SK-N-SH (cell line): ENCODE measurements at regions not wholly inside any gene's neighbourhood (a gene's known extent, or its start where the extent isn't known, plus 50 kb on each side); places are given as distances from the start of the nearest gene placed in this dataset.
"Not testable (repeated sequence)": the region's sequence is repeated elsewhere in the genome, so short reads cannot be mapped to it uniquely, and the experiment has no call there.

Source experiments
- CTCF ChIA-PET: fragments of 300-600, 350-600 bp; formaldehyde crosslinking; extraction: SDS; loops from one replicate; lab custom pipeline; 2021; lab: Yijun Ruan, JAX
- POLR2A ChIA-PET: fragments of 350-600 bp; sonication (Branson Sonifier 250); formaldehyde crosslinking; extraction: SDS; loops from one replicate; lab custom pipeline; 2020; ENCODE audit warnings: antibody characterized with exemption, inconsistent platforms; lab: Yijun Ruan, JAX
- DNase-seq: peaks from one replicate; pipeline ENCODE4 v3.0.0; 2012
- H2AFZ ChIP-seq: fragments of 200-600 bp; sonication (generic); 2 replicates; pipeline ENCODE4 v1.8.1; 2016; ENCODE audit warnings: antibody characterized with exemption, mild to moderate bottlenecking, low read depth
- H3F3A ChIP-seq: fragments of 200-600 bp; sonication (generic); replicated peaks from 2 replicates; pipeline ENCODE3; 2016; ENCODE audit warnings: antibody characterized with exemption, mild to moderate bottlenecking; ENCODE audit not compliant: insufficient read depth
- H3K27ac ChIP-seq, 2 experiments: fragments of 200-500 bp in 1 of 2; fragments of 200-600 bp in 1 of 2; sonication (Bioruptor generic) in 1 of 2; sonication (generic), shearing (Covaris generic) in 1 of 2; 2 replicates each; pipeline versions ENCODE4 v1.5.1 to v1.6.1; 2014 to 2016; ENCODE audit warnings: low read depth in 2 of 2, inconsistent platforms in 1 of 2, low read length in 1 of 2, mild to moderate bottlenecking in 1 of 2, mixed read lengths in 1 of 2
- H3K27me3 ChIP-seq: fragments of 200-600 bp; sonication (generic), shearing (Covaris generic); 2 replicates; pipeline ENCODE4 v1.6.1; 2016; ENCODE audit warnings: mixed run types; ENCODE audit not compliant: insufficient read depth
- H3K36me3 ChIP-seq, 2 experiments: fragments of 200-500 bp in 1 of 2; fragments of 200-600 bp in 1 of 2; sonication (Bioruptor generic) in 1 of 2; sonication (generic) in 1 of 2; replicated peaks in 1 of 2; 2 replicates each; pipeline versions ENCODE3 to v1.5.1; 2014 to 2016; ENCODE audit warnings: low read length in 1 of 2, mild to moderate bottlenecking in 1 of 2; ENCODE audit not compliant: insufficient read depth in 2 of 2, control insufficient read depth in 1 of 2
- H3K4me1 ChIP-seq, 2 experiments: fragments of 200-500 bp in 1 of 2; fragments of 200-600 bp in 1 of 2; sonication (Bioruptor generic) in 1 of 2; sonication (generic), shearing (Covaris generic) in 1 of 2; 2 replicates each; pipeline versions ENCODE4 v1.5.1 to v1.6.1; 2014 to 2016; ENCODE audit warnings: low read depth in 1 of 2, low read length in 1 of 2, mixed run types in 1 of 2; ENCODE audit not compliant: insufficient read depth in 2 of 2, control insufficient read depth in 1 of 2
- H3K4me2 ChIP-seq: fragments of 200-600 bp; sonication (generic), shearing (Covaris generic); 2 replicates; pipeline ENCODE4 v1.6.1; 2017; ENCODE audit warnings: mixed run types
- H3K4me3 ChIP-seq, 2 experiments: fragments of 200-500 bp in 1 of 2; fragments of 200-600 bp in 1 of 2; sonication (Bioruptor generic) in 1 of 2; sonication (generic), shearing (Covaris generic) in 1 of 2; 2 replicates each; pipeline versions ENCODE4 v1.5.1 to v1.8.1; 2014 to 2016; ENCODE audit warnings: low read depth in 2 of 2, inconsistent platforms in 1 of 2, low read length in 1 of 2, mild to moderate bottlenecking in 1 of 2, mixed read lengths in 1 of 2, moderate library complexity in 1 of 2
- H3K79me2 ChIP-seq: fragments of 200-600 bp; sonication (generic); 2 replicates; pipeline ENCODE4 v1.8.1; 2017; ENCODE audit warnings: mild to moderate bottlenecking; ENCODE audit not compliant: insufficient read depth
- H3K9ac ChIP-seq: fragments of 200-600 bp; sonication (generic); 2 replicates; pipeline ENCODE4 v1.6.1; 2017; ENCODE audit warnings: mixed run types
- H3K9me2 ChIP-seq: fragments of 200-600 bp; sonication (generic); 2 replicates; pipeline ENCODE4 v1.6.1; 2017; ENCODE audit warnings: mixed run types
- H3K9me3 ChIP-seq: fragments of 200-600 bp; sonication (generic); 2 replicates; pipeline ENCODE4 v1.6.1; 2017; ENCODE audit warnings: mixed run types, mild to moderate bottlenecking, moderate library complexity
- H4K20me1 ChIP-seq: fragments of 200-600 bp; sonication (generic); 2 replicates; pipeline ENCODE4 v1.6.1; 2017; ENCODE audit warnings: mild to moderate bottlenecking, mixed run types; ENCODE audit not compliant: insufficient read depth
- CHD2 ChIP-seq: fragments of 150-350 bp; IDR thresholded peaks from 2 replicates; pipeline ENCODE4 v1.6.1; 2018; ENCODE audit warnings: low read length; ENCODE audit not compliant: partially characterized antibody
- FOXJ3 ChIP-seq: sonication (generic); formaldehyde crosslinking; IDR thresholded peaks from 2 replicates; pipeline ENCODE4 v1.5.1; 2020; ENCODE audit warnings: mild to moderate bottlenecking, missing genetic modification reagents
- FOXM1 ChIP-seq: IDR thresholded peaks from 2 replicates; pipeline ENCODE4 v1.4.0; 2012; ENCODE audit warnings: low read depth, mild to moderate bottlenecking
- JUND ChIP-seq: IDR thresholded peaks from 2 replicates; pipeline ENCODE4 v1.4.0; 2012
- MXI1 ChIP-seq: IDR thresholded peaks from 2 replicates; pipeline ENCODE4 v1.6.1; 2012; ENCODE audit warnings: mild to moderate bottlenecking, low read depth, low read length, improper control_type of control experiment
- NFIC ChIP-seq: IDR thresholded peaks from 2 replicates; pipeline ENCODE4 v1.4.0; 2012; ENCODE audit warnings: borderline replicate concordance
- NRF1 ChIP-seq: IDR thresholded peaks from 2 replicates; pipeline ENCODE4 v1.6.1; 2012; ENCODE audit warnings: low read depth, mild to moderate bottlenecking, low read length
- RFX5 ChIP-seq: IDR thresholded peaks from 2 replicates; pipeline ENCODE4 v1.6.1; 2012; ENCODE audit warnings: mild to moderate bottlenecking, improper control_type of control experiment, low read length
- TAF1 ChIP-seq: IDR thresholded peaks from 2 replicates; pipeline ENCODE4 v1.6.1; 2012; ENCODE audit warnings: low read depth, mild to moderate bottlenecking, low read length, moderate library complexity, borderline replicate concordance
- TCF12 ChIP-seq: IDR thresholded peaks from 2 replicates; pipeline ENCODE4 v1.4.0; 2012
- TEAD4 ChIP-seq: IDR thresholded peaks from 2 replicates; pipeline ENCODE4 v1.4.0; 2012; ENCODE audit warnings: mild to moderate bottlenecking, borderline replicate concordance; ENCODE audit not compliant: insufficient read depth
- USF2 ChIP-seq: fragments of 150-350 bp; IDR thresholded peaks from 2 replicates; pipeline ENCODE4 v1.6.1; 2017; ENCODE audit warnings: antibody characterized with exemption, low read length, low read depth, borderline replicate concordance
- WGBS: methylation state at CpG from one replicate; pipeline ENCODE4 v1.1.6; 2017; ENCODE audit warnings: low lambda C conversion rate; 5-methylcytosine and 5-hydroxymethylcytosine counted together
- TF ChIP-seq, protein P1 (sequence below): IDR thresholded peaks from 2 replicates; pipeline ENCODE4 v1.4.0; 2012; ENCODE audit warnings: low read depth
- TF ChIP-seq, protein P2 (sequence below): IDR thresholded peaks from 2 replicates; pipeline ENCODE4 v1.6.1; 2012; ENCODE audit warnings: mild to moderate bottlenecking, low read depth, low read length, moderate library complexity
- TF ChIP-seq, protein P3 (sequence below): IDR thresholded peaks from 2 replicates; pipeline ENCODE4 v1.4.0; 2012; ENCODE audit warnings: low read depth, borderline replicate concordance
- TF ChIP-seq, protein P4 (sequence below): IDR thresholded peaks from 2 replicates; pipeline ENCODE4; 2012

DNA sequence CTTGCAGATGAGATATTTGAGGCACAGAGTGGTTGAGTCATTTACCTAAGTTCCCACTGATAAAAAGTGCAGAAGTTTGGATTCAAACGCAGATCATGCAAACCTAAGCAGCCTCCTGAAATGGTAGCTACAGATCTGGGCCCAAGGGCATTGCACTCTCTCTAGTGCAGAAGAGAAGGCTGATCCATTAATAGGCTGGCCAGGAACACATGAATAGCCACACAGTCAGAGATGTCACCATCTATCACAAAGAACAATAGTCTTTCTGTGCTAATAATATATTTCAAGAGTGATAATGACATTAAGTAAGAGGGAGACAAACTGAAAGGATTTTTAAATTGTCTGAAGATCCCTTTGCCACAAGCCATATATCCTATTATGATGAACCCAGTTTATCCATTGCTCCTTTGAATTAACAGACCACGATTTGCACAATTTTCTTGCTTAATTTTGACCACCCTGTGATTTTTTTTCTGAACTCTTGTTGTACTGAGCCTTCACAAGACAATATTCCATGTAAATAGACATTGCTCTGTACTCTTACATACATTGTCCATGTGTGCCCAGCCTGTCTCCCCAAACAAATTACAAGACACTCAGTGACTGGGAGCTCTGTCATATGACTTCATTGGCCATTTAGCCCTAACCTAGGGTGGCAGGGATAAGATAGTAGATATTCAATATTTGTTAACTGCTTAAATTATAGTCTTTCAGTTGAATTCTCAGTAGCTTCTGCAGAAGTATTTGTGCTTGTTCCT is 112.4 kb upstream of the RBPJ start:
- H3K36me3 ChIP-seq = no peaks in the 10 kb centered on the region
- H3K9me2 ChIP-seq = no peaks in the 10 kb centered on the region
- no peaks in the 10 kb centered on the region for H3K9me3 ChIP-seq
- H2AFZ ChIP-seq = no peak overlapping the region
- POLR2A ChIA-PET = no interaction called here
- H4K20me1 ChIP-seq = no peaks in the 10 kb centered on the region
- CTCF ChIA-PET = no interaction called here
- DNase-seq = no peak
- H3K4me1 ChIP-seq = no peaks in the 10 kb centered on the region
- H3K27me3 ChIP-seq = peaks cover 23% of the 10 kb centered on the region; the same call in 1 of the 2 replicates
- H3K79me2 ChIP-seq = no peaks in the 10 kb centered on the region
- no peak for TF ChIP-seq TCF12
- TF ChIP-seq, protein P1, sequence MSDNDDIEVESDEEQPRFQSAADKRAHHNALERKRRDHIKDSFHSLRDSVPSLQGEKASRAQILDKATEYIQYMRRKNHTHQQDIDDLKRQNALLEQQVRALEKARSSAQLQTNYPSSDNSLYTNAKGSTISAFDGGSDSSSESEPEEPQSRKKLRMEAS = no peak
- no peak for TF ChIP-seq JUND
- no peak for TF ChIP-seq FOXM1
- TF ChIP-seq MXI1 = no peak
- TF ChIP-seq, protein P2, sequence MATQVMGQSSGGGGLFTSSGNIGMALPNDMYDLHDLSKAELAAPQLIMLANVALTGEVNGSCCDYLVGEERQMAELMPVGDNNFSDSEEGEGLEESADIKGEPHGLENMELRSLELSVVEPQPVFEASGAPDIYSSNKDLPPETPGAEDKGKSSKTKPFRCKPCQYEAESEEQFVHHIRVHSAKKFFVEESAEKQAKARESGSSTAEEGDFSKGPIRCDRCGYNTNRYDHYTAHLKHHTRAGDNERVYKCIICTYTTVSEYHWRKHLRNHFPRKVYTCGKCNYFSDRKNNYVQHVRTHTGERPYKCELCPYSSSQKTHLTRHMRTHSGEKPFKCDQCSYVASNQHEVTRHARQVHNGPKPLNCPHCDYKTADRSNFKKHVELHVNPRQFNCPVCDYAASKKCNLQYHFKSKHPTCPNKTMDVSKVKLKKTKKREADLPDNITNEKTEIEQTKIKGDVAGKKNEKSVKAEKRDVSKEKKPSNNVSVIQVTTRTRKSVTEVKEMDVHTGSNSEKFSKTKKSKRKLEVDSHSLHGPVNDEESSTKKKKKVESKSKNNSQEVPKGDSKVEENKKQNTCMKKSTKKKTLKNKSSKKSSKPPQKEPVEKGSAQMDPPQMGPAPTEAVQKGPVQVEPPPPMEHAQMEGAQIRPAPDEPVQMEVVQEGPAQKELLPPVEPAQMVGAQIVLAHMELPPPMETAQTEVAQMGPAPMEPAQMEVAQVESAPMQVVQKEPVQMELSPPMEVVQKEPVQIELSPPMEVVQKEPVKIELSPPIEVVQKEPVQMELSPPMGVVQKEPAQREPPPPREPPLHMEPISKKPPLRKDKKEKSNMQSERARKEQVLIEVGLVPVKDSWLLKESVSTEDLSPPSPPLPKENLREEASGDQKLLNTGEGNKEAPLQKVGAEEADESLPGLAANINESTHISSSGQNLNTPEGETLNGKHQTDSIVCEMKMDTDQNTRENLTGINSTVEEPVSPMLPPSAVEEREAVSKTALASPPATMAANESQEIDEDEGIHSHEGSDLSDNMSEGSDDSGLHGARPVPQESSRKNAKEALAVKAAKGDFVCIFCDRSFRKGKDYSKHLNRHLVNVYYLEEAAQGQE = no peak
- no peak for TF ChIP-seq RFX5
- TF ChIP-seq, protein P3, sequence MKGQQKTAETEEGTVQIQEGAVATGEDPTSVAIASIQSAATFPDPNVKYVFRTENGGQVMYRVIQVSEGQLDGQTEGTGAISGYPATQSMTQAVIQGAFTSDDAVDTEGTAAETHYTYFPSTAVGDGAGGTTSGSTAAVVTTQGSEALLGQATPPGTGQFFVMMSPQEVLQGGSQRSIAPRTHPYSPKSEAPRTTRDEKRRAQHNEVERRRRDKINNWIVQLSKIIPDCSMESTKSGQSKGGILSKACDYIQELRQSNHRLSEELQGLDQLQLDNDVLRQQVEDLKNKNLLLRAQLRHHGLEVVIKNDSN = no peak
- TF ChIP-seq CHD2 = no peak
- no peak for TF ChIP-seq USF2
- no peak for TF ChIP-seq TEAD4
- no peak for TF ChIP-seq FOXJ3 (CRISPR knock-in tag)
- no peak for TF ChIP-seq NRF1
- TF ChIP-seq, protein P4, sequence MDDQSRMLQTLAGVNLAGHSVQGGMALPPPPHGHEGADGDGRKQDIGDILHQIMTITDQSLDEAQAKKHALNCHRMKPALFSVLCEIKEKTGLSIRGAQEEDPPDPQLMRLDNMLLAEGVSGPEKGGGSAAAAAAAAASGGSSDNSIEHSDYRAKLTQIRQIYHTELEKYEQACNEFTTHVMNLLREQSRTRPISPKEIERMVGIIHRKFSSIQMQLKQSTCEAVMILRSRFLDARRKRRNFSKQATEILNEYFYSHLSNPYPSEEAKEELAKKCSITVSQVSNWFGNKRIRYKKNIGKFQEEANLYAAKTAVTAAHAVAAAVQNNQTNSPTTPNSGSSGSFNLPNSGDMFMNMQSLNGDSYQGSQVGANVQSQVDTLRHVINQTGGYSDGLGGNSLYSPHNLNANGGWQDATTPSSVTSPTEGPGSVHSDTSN = no peak
- no peak for TF ChIP-seq TAF1
- TF ChIP-seq NFIC = no peak
- TF ChIP-seq, all 33 proteins: peak for 0
- no peaks in the 10 kb centered on the region for H3F3A ChIP-seq
- 69% methylated on average over 2 of the region's 2 CpGs for WGBS
- no peak overlapping the region for H3K4me2 ChIP-seq
- no peak overlapping the region for H3K27ac ChIP-seq
- no peak overlapping the region for H3K9ac ChIP-seq
- no peak overlapping the region for H3K4me3 ChIP-seq

DNA sequence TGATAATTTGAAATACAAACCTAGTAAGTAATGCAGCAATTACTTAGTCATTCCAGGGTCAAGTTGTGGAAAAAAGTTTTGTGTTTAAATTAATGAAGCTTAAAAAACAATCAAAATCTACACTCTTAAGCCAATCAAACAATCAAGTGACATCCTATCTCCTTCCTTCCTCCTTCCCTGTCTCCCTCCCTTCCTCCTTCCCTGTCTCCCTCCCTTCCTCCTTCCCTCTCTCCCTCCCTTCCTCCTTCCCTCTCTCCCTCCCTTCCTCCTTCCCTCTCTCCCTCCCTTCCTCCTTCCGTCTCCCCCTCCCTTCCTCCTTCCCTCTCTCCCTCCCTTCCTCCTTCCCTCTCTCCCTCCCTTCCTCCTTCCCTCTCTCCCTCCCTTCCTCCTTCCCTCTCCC is 111.4 kb upstream of the RBPJ start:
- DNase-seq, H2AFZ ChIP-seq, POLR2A ChIA-PET, CTCF ChIA-PET, H4K20me1 ChIP-seq, H3K9me3 ChIP-seq, H3K79me2 ChIP-seq, H3K9me2 ChIP-seq, H3K27ac ChIP-seq, H3K4me2 ChIP-seq, H3K9ac ChIP-seq, H3K36me3 ChIP-seq, H3K4me1 ChIP-seq, H3K4me3 ChIP-seq, H3F3A ChIP-seq: not testable (repeated sequence)
- H3K27me3 ChIP-seq = peaks cover 29% of the 10 kb centered on the region; the same call in 1 of the 2 replicates
- WGBS = 90% methylated on average over 1 of the region's 1 CpG
